Ishikawa (cell line): ENCODE measurements at regions not wholly inside any gene's neighbourhood (a gene's known extent, or its start where the extent isn't known, plus 50 kb on each side); places are given as distances from the start of the nearest gene placed in this dataset.

Source experiments
- EGR1 ChIP-seq: IDR thresholded peaks from 2 replicates; pipeline ENCODE4 v1.6.1; 2012
- RAD21 ChIP-seq: IDR thresholded peaks from 2 replicates; pipeline ENCODE4 v1.6.1; 2012; ENCODE audit warnings: low read depth
- REST ChIP-seq: IDR thresholded peaks from 2 replicates; pipeline ENCODE4 v1.6.1; 2012; ENCODE audit warnings: low read depth, mild to moderate bottlenecking
- TCF12 ChIP-seq: IDR thresholded peaks from 2 replicates; pipeline ENCODE4 v1.6.1; 2012; ENCODE audit warnings: low read depth
- TEAD4 ChIP-seq: IDR thresholded peaks from 2 replicates; pipeline ENCODE4 v1.6.1; 2012
- USF1 ChIP-seq: IDR thresholded peaks from 2 replicates; pipeline ENCODE4 v1.6.1; 2012
- YY1 ChIP-seq: IDR thresholded peaks from 2 replicates; pipeline ENCODE4 v1.6.1; 2012; ENCODE audit warnings: low read depth

DNA sequence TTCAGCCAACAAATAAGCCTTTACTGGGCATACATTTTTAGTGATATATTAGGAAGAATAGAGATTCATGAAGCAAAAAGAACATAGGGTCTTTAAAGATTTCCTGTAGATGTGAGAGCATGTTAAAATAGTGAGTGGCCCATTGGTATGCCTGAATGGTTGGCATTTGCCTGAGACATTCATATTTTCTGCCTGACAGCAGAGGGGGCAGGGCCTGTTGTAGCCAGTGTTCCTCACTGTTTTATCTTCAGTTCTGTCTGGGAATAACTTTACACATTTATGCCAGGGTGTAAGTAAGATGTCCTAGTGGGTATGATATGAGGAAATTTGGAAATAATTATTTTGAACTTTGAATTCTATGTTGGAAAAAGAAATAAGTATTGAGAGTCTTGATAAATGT, 704.7 kb upstream of the ARPP21 start:
- TF ChIP-seq REST (no peak), USF1 (no peak), TEAD4 (no peak), RAD21 (no peak), TCF12 (no peak), EGR1 (no peak), YY1 (no peak)
